ENCODE measurements at regions not wholly inside any gene's neighbourhood (a gene's known extent, or its start where the extent isn't known, plus 50 kb on each side); places are given as distances from the start of the nearest gene placed in this dataset.

DNA sequence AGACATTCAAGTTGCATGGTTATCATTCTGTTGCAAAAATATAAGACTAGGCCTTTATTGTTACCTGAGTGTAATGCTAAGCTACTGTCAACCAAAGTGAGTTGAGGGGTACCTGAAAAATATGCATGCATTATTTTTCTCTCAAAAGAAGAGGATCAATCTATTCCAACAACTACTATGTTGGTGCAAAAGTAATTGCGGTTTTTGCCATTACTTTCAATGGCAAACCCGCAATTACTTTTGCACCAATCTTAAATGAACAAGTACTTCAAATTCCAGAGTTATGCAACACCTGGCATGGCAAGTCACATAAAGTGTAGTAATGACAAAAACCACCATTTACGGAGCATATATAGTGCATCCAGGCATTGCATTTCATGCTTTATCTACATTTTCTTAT lies 307.0 kb upstream of the NOX3 start:
- TF ChIP-seq GATA2 (IDR thresholded peaks at IDR 0.05; ENCODE audit: low read depth, low read length) (no peak), GATA3 (IDR thresholded peaks at IDR 0.05; ENCODE audit: low read depth, low read length) (no peak)
